ENCODE measurements at regions not wholly inside any gene's neighbourhood (a gene's known extent, or its start where the extent isn't known, plus 50 kb on each side); places are given as distances from the start of the nearest gene placed in this dataset.

GRCh38 chr7:109131141-109131540 is 561.5 kb downstream of the DNAJB9 start:
- TF ChIP-seq CTCF (tag by site-specific recombination; IDR thresholded peaks at IDR 0.05), result no peak
- TF ChIP-seq PATZ1 (tag by site-specific recombination; IDR thresholded peaks at IDR 0.05), result no peak
- TF ChIP-seq ZNF223 (tag by site-specific recombination; IDR thresholded peaks at IDR 0.05), result no peak
- TF ChIP-seq KLF9 (tag by site-specific recombination; IDR thresholded peaks at IDR 0.05; ENCODE audit: low read depth), result no peak
- TF ChIP-seq YY1 (tag by site-specific recombination; IDR thresholded peaks at IDR 0.05), result no peak
- TF ChIP-seq ZNF16 (tag by site-specific recombination; IDR thresholded peaks at IDR 0.05; ENCODE audit: low read depth), result no peak
- TF ChIP-seq ZNF776 (tag by site-specific recombination; IDR thresholded peaks at IDR 0.05; ENCODE audit: borderline replicate concordance), result no peak
- no peak for TF ChIP-seq ZBTB11 (tag by site-specific recombination; conservative IDR thresholded peaks at IDR 0.05; ENCODE audit: low read depth)
- TF ChIP-seq TCF7L2 (IDR thresholded peaks at IDR 0.05; ENCODE audit: borderline replicate concordance, low read depth, low read length), result no peak
